ENCODE measurements at regions not wholly inside any gene's neighbourhood (a gene's known extent, or its start where the extent isn't known, plus 50 kb on each side); places are given as distances from the start of the nearest gene placed in this dataset.

DNA sequence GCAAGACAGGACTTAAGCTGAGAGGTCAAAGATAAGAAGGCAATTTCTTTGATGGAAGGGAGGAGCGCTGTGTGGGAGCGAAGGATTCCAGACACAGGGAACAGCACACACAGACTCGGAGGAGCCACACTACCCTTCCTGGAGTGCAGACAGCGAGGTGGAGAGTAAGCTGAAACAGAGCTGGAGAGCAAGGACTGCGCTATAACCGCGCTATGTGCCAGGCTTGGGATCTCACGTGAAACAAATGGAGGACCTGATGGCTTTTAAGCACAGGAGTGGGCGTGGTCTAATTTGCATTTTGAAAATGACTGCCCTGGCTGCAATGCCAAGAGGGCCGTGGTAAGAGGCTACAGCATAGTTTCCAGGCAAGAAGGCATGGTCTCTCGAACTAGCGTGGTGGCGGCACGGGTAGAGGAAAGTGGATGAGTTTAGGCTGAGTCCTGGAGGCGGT lies 113.9 kb upstream of the SORBS2 start:
- no peaks in the 10 kb centered on the region for H3K9me3 ChIP-seq (ENCODE audit: low read length)
- no peak overlapping the region for H3K27ac ChIP-seq (ENCODE audit: low read depth, low read length, poor library complexity, severe bottlenecking)
- H3K36me3 ChIP-seq (ENCODE audit: insufficient read depth, low read length): no peaks in the 10 kb centered on the region; the same call in 1 of the 2 replicates
- H3K9me2 ChIP-seq (ENCODE audit: low read depth, low read length): no peaks in the 10 kb centered on the region
- no peaks in the 10 kb centered on the region for H3F3A ChIP-seq (ENCODE audit: insufficient read depth, low read length)
- no peaks in the 10 kb centered on the region; the same call in 1 of the 2 replicates for H3K27me3 ChIP-seq (ENCODE audit: insufficient read depth, low read length)
- no peak overlapping the region for H3K4me3 ChIP-seq (ENCODE audit: low read depth, low read length, poor library complexity, severe bottlenecking)
- H3K4me1 ChIP-seq (ENCODE audit: insufficient read depth, low read length, severe bottlenecking): no peaks in the 10 kb centered on the region
- no peak overlapping the region for H2AFZ ChIP-seq (ENCODE audit: low read length)
- H3K4me2 ChIP-seq (ENCODE audit: low read length): no peak overlapping the region
- H4K20me1 ChIP-seq (ENCODE audit: insufficient read depth, low read length): no peaks in the 10 kb centered on the region
- no peak overlapping the region for H3K9ac ChIP-seq (ENCODE audit: low read length)
- no peaks in the 10 kb centered on the region for H3K79me2 ChIP-seq (ENCODE audit: insufficient read depth, low read length)
- TF ChIP-seq, protein P1, sequence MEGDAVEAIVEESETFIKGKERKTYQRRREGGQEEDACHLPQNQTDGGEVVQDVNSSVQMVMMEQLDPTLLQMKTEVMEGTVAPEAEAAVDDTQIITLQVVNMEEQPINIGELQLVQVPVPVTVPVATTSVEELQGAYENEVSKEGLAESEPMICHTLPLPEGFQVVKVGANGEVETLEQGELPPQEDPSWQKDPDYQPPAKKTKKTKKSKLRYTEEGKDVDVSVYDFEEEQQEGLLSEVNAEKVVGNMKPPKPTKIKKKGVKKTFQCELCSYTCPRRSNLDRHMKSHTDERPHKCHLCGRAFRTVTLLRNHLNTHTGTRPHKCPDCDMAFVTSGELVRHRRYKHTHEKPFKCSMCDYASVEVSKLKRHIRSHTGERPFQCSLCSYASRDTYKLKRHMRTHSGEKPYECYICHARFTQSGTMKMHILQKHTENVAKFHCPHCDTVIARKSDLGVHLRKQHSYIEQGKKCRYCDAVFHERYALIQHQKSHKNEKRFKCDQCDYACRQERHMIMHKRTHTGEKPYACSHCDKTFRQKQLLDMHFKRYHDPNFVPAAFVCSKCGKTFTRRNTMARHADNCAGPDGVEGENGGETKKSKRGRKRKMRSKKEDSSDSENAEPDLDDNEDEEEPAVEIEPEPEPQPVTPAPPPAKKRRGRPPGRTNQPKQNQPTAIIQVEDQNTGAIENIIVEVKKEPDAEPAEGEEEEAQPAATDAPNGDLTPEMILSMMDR (IDR thresholded peaks at IDR 0.05; ENCODE audit: low read length): no peak
- TF ChIP-seq EZH2 (IDR thresholded peaks at IDR 0.05; ENCODE audit: borderline replicate concordance, low read length): no peak

DNA sequence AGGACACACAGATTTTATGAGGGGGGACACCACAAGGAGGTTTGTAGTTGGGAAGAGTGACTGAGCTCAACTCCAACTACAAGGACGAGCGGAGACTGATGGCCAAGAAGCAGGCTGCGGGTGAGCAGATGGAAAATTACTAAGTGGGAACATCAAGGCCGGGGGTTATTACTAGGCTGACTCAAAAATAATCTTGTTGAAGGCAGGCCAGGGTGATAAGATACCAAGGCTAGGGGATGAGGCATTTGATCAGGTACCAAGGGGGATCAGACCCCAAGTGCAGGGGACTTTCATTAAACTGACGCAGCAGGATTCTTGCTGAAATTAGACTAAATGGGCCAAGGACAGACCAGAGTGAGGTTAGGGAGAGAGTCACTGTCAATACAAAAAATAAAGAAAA lies 119.4 kb upstream of the SORBS2 start:
- Histone ChIP-seq H3K9me2 (ENCODE audit: low read depth, low read length) (no peaks in the 10 kb centered on the region), H3F3A (ENCODE audit: insufficient read depth, low read length) (no peaks in the 10 kb centered on the region), H2AFZ (ENCODE audit: low read length) (no peak overlapping the region), H3K4me3 (ENCODE audit: low read depth, low read length, poor library complexity, severe bottlenecking) (no peak overlapping the region), H3K9me3 (ENCODE audit: low read length) (no peaks in the 10 kb centered on the region), H3K36me3 (ENCODE audit: insufficient read depth, low read length) (no peaks in the 10 kb centered on the region; the same call in 1 of the 2 replicates), H3K27me3 (ENCODE audit: insufficient read depth, low read length) (no peaks in the 10 kb centered on the region; the same call in 1 of the 2 replicates), H3K79me2 (ENCODE audit: insufficient read depth, low read length) (no peaks in the 10 kb centered on the region), H3K9ac (ENCODE audit: low read length) (no peak overlapping the region), H3K27ac (ENCODE audit: low read depth, low read length, poor library complexity, severe bottlenecking) (no peak overlapping the region), H3K4me1 (ENCODE audit: insufficient read depth, low read length, severe bottlenecking) (no peaks in the 10 kb centered on the region), H3K4me2 (ENCODE audit: low read length) (no peak overlapping the region), H4K20me1 (ENCODE audit: insufficient read depth, low read length) (no peaks in the 10 kb centered on the region)
- no peak for TF ChIP-seq EZH2 (IDR thresholded peaks at IDR 0.05; ENCODE audit: borderline replicate concordance, low read length)
- TF ChIP-seq, protein P1 (IDR thresholded peaks at IDR 0.05; ENCODE audit: low read length): no peak

DNA sequence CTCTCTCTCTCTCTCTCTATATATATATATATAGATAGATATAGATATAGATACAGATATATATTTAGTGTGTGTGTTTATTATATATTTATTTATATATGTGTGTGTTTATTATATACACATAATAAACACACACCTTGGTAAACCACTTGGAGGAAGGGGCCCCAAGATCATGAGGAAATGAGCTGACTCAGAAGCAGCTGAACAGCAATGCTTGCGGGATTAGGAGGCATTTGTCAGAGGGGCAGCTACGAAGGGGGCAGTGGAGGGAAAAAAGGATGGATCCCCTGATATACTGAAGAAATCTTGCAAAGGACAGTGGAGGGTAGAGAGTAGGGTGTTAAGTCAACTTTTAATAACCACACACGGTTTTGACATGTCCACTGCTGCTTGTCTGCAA lies 120.0 kb upstream of the SORBS2 start:
- Histone ChIP-seq H3K9ac (ENCODE audit: low read length) (no peak overlapping the region), H3K9me2 (ENCODE audit: low read depth, low read length) (no peaks in the 10 kb centered on the region), H3K79me2 (ENCODE audit: insufficient read depth, low read length) (no peaks in the 10 kb centered on the region), H3K27me3 (ENCODE audit: insufficient read depth, low read length) (no peaks in the 10 kb centered on the region; the same call in 1 of the 2 replicates), H4K20me1 (ENCODE audit: insufficient read depth, low read length) (no peaks in the 10 kb centered on the region), H3K9me3 (ENCODE audit: low read length) (no peaks in the 10 kb centered on the region), H3K4me2 (ENCODE audit: low read length) (no peak overlapping the region), H3F3A (ENCODE audit: insufficient read depth, low read length) (no peaks in the 10 kb centered on the region), H3K4me1 (ENCODE audit: insufficient read depth, low read length, severe bottlenecking) (peaks cover 3% of the 10 kb centered on the region), H3K27ac (ENCODE audit: low read depth, low read length, poor library complexity, severe bottlenecking) (no peak overlapping the region), H2AFZ (ENCODE audit: low read length) (no peak overlapping the region), H3K4me3 (ENCODE audit: low read depth, low read length, poor library complexity, severe bottlenecking) (no peak overlapping the region), H3K36me3 (ENCODE audit: insufficient read depth, low read length) (no peaks in the 10 kb centered on the region; the same call in 1 of the 2 replicates)
- TF ChIP-seq EZH2 (IDR thresholded peaks at IDR 0.05; ENCODE audit: borderline replicate concordance, low read length): no peak
- TF ChIP-seq, protein P1 (IDR thresholded peaks at IDR 0.05; ENCODE audit: low read length): no peak

Data from OCI-LY1 (cell line).